Fibroblast of villous mesenchyme (primary cell): ENCODE measurements at regions not wholly inside any gene's neighbourhood (a gene's known extent, or its start where the extent isn't known, plus 50 kb on each side); places are given as distances from the start of the nearest gene placed in this dataset.

Source experiments
- DNase-seq: peaks from one replicate; pipeline ENCODE4 v3.0.0-alpha.2; 2010; ENCODE audit warnings: low read depth
- H3K4me3 ChIP-seq: 2 replicates; pipeline ENCODE4 v1.5.1; 2011; ENCODE audit warnings: low read depth, mild to moderate bottlenecking, low read length
- CTCF ChIP-seq: IDR thresholded peaks from 2 replicates; pipeline ENCODE4 v1.5.1; 2012; ENCODE audit warnings: low read depth, mild to moderate bottlenecking, low read length; ENCODE audit not compliant: insufficient read depth

DNA sequence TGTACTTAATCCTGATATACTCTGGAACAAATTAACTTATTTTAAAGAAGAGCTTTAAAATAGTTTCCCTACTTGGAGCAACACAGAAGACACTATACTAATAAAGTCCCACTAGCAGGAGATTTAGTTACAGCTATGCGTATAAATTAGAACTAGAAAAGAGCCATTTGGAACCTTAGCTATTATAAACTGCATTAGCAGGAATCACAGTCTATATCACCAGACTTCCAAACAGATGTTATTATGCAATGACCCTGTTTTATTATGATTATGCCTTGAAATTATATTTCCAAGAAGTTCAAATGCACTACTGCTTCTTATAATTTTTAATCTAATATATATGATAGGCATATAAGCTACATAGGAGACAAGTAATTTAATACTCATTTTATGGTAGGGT lies 95.5 kb upstream of the WDR44 start:
- no peak for TF ChIP-seq CTCF
- H3K4me3 ChIP-seq, result no peak overlapping the region
- peak; percentile 8 for DNase-seq

GRCh38 chrX:118251271-118251670 lies 94.6 kb upstream of the WDR44 start:
- TF ChIP-seq CTCF, result no peak
- H3K4me3 ChIP-seq, result no peak overlapping the region
- DNase-seq, result peak; percentile 75

- no peak for TF ChIP-seq CTCF
- DNase-seq, result no peak
- H3K4me3 ChIP-seq, result no peak overlapping the region
Measured at GRCh38 chrX:118252967-118253366, 92.9 kb upstream of the WDR44 start.

DNA sequence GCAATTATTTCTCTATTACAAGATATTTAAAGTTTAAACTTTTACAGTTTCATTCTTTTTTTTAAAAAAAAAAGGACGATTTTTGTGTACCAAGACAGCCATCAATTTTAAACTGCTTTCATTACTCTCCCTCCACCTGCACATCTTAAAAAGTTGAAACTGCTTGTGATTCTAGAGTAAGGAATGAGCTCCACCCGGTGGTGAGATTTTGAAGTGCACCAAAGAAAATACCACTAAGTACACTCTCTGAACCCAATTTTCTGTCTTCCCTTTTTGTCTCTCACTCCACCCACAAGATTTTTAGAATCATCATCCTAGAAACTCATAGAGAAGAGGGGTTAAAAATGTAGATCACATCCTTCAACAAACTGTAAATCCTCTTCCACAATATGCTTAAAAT lies 91.3 kb upstream of the WDR44 start:
- H3K4me3 ChIP-seq, result no peak overlapping the region
- DNase-seq, result peak; percentile 56
- TF ChIP-seq CTCF, result peak; percentile 74

DNA sequence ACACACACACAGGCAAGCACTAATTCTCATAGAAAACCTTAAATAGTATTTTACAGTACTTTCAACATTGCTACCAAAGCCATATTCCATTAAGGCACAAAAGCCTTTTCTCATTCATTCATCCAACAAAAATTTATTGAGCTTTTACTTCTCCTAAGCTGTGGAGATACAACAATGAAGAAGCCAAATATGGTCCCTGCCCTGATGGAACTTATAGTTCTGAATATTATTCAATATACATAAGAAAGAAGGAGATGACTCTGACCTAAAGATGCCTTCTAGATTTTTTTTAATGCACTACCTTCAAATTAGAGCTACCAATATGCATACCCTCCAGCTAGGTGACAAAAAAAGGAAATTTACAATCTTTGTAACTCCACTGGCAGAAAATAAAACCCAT lies 90.0 kb upstream of the WDR44 start:
- no peak for TF ChIP-seq CTCF
- no peak for DNase-seq
- H3K4me3 ChIP-seq, result no peak overlapping the region

DNA sequence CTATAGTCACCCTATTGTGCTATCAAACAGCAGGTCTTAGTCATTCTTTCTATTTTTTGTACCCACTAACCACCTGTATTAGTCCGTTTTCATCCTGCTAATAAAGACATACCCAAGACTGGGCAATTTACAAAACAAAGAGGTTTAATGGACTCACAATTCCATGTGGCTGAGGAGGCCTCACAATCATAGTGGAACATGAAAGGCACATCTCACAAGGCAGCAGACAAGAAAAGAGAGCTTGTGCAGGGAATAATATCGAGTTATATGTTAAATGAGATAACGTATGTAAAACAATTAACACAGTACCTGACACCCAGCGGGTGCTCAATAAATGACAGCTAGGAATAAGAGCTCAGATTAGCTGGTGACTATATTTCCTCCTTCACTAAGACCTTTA lies 88.1 kb upstream of the WDR44 start:
- DNase-seq, result no peak
- no peak overlapping the region for H3K4me3 ChIP-seq
- TF ChIP-seq CTCF, result no peak

GRCh38 chrX:118259213-118259612 lies 86.7 kb upstream of the WDR44 start:
- no peak for DNase-seq
- no peak for TF ChIP-seq CTCF
- no peak overlapping the region for H3K4me3 ChIP-seq
